Ishikawa (cell line): ENCODE measurements at regions not wholly inside any gene's neighbourhood (a gene's known extent, or its start where the extent isn't known, plus 50 kb on each side); places are given as distances from the start of the nearest gene placed in this dataset.

Experiments used
- EGR1 ChIP-seq: IDR thresholded peaks from 2 replicates; pipeline ENCODE4 v1.6.1; 2012
- EP300 ChIP-seq: IDR thresholded peaks from 2 replicates; pipeline ENCODE4 v1.6.1; 2012; ENCODE audit warnings: borderline replicate concordance
- FOXM1 ChIP-seq: IDR thresholded peaks from 2 replicates; pipeline ENCODE4 v1.6.1; 2012; ENCODE audit warnings: low read depth, borderline replicate concordance
- NFIC ChIP-seq: IDR thresholded peaks from 2 replicates; pipeline ENCODE4 v1.6.1; 2012
- USF1 ChIP-seq: IDR thresholded peaks from 2 replicates; pipeline ENCODE4 v1.6.1; 2012
- YY1 ChIP-seq: IDR thresholded peaks from 2 replicates; pipeline ENCODE4 v1.6.1; 2012; ENCODE audit warnings: low read depth

- no peak for TF ChIP-seq EGR1
- no peak for TF ChIP-seq USF1
- TF ChIP-seq EP300 = no peak
- TF ChIP-seq NFIC = no peak
- TF ChIP-seq FOXM1 = no peak
- TF ChIP-seq YY1 = no peak
Observed at GRCh38 chr20:60862601-60863000, 389.5 kb upstream of the CDH4 start.
